ENCODE measurements at regions not wholly inside any gene's neighbourhood (a gene's known extent, or its start where the extent isn't known, plus 50 kb on each side); places are given as distances from the start of the nearest gene placed in this dataset.
"Not testable (repeated sequence)": the region's sequence is repeated elsewhere in the genome, so short reads cannot be mapped to it uniquely, and the experiment has no call there.

GRCh38 chr3:40938591-40938990 is 260.7 kb upstream of the CTNNB1 start:
- Histone ChIP-seq H3K4me1 (peaks cover 9 to 21% (median 17%) of the 10 kb centered on the region in 4 donors), H3K4me3 (no peak overlapping the region), H3K36me3 (no peaks in the 10 kb centered on the region), H3K9me3 (no peaks in the 10 kb centered on the region), H3K27ac (replicated peaks in 1 of 4) (peak overlapping the region; percentile 48 to 68 (median 58)), H3K27me3 (no peaks in the 10 kb centered on the region)
- 72% methylated on average over 3 of the region's 3 CpGs for WGBS
- intact Hi-C loops (cut with DNase I), result no loop called here
- no peak for DNase-seq (ENCODE audit: extremely low spot score)
- TF ChIP-seq EP300 (IDR thresholded peaks at IDR 0.05) (no peak), CTCF (IDR thresholded peaks at IDR 0.05) (no peak), POLR2A (IDR thresholded peaks at IDR 0.05; ENCODE audit: low read depth) (no peak), POLR2AphosphoS5 (IDR thresholded peaks at IDR 0.05) (no peak)

- Histone ChIP-seq H3K27ac (replicated peaks in 1 of 4) (peak overlapping the region; percentile 48 to 68 (median 58)), H3K4me1 (peaks cover 9 to 21% (median 17%) of the 10 kb centered on the region in 4 donors), H3K36me3 (no peaks in the 10 kb centered on the region), H3K27me3 (no peaks in the 10 kb centered on the region), H3K9me3 (no peaks in the 10 kb centered on the region), H3K4me3 (no peak overlapping the region)
- intact Hi-C loops (cut with DNase I), result no loop called here
- WGBS, result 41% methylated on average over 4 of the region's 4 CpGs
- no peak for TF ChIP-seq POLR2A (IDR thresholded peaks at IDR 0.05; ENCODE audit: low read depth)
- TF ChIP-seq POLR2AphosphoS5 (IDR thresholded peaks at IDR 0.05), result peak in 1 of 2 donors; percentile 36
- TF ChIP-seq EP300 (IDR thresholded peaks at IDR 0.05), result peak; percentile 39
- no peak for TF ChIP-seq CTCF (IDR thresholded peaks at IDR 0.05)
- no peak for DNase-seq (ENCODE audit: extremely low spot score)
These were observed 260.1 kb upstream of the CTNNB1 start for GRCh38 chr3:40939030-40939740.

GRCh38 chr3:40939741-40940130 is 259.6 kb upstream of the CTNNB1 start:
- Histone ChIP-seq H3K27me3 (no peaks in the 10 kb centered on the region), H3K9me3 (no peaks in the 10 kb centered on the region), H3K4me1 (peaks cover 9 to 21% (median 17%) of the 10 kb centered on the region in 4 donors), H3K4me3 (no peak overlapping the region), H3K27ac (replicated peaks in 1 of 4) (peak overlapping the region; percentile 48 to 68 (median 58)), H3K36me3 (no peaks in the 10 kb centered on the region)
- no peak for TF ChIP-seq POLR2A (IDR thresholded peaks at IDR 0.05; ENCODE audit: low read depth)
- TF ChIP-seq CTCF (IDR thresholded peaks at IDR 0.05), result no peak
- peak in 1 of 2 donors; percentile 0 for TF ChIP-seq POLR2AphosphoS5 (IDR thresholded peaks at IDR 0.05)
- no peak for TF ChIP-seq EP300 (IDR thresholded peaks at IDR 0.05)
- DNase-seq (ENCODE audit: extremely low spot score), result no peak
- intact Hi-C loops (cut with DNase I), result no loop called here
- 41% methylated on average over 4 of the region's 4 CpGs for WGBS

GRCh38 chr3:40940651-40941050 is 258.7 kb upstream of the CTNNB1 start:
- DNase-seq (ENCODE audit: extremely low spot score), result no peak
- Histone ChIP-seq H3K36me3 (no peaks in the 10 kb centered on the region), H3K27ac (replicated peaks in 1 of 4) (no peak overlapping the region), H3K27me3 (no peaks in the 10 kb centered on the region), H3K4me3 (no peak overlapping the region), H3K4me1 (peaks cover 9 to 21% (median 17%) of the 10 kb centered on the region in 4 donors), H3K9me3 (no peaks in the 10 kb centered on the region)
- 81% methylated on average over 2 of the region's 2 CpGs for WGBS
- no peak for TF ChIP-seq CTCF (IDR thresholded peaks at IDR 0.05)
- TF ChIP-seq POLR2AphosphoS5 (IDR thresholded peaks at IDR 0.05), result no peak
- no peak for TF ChIP-seq EP300 (IDR thresholded peaks at IDR 0.05)
- no peak for TF ChIP-seq POLR2A (IDR thresholded peaks at IDR 0.05; ENCODE audit: low read depth)
- intact Hi-C loops (cut with DNase I), result no loop called here

- intact Hi-C loops (cut with DNase I); H3K4me1 ChIP-seq; DNase-seq (ENCODE audit: extremely low spot score); H3K9me3 ChIP-seq; H3K4me3 ChIP-seq; H3K36me3 ChIP-seq; H3K27me3 ChIP-seq; H3K27ac ChIP-seq (replicated peaks in 1 of 4): not testable (repeated sequence)
- 83% methylated on average over 3 of the region's 3 CpGs for WGBS
These were observed 252.3 kb upstream of the CTNNB1 start for GRCh38 chr3:40947022-40947421.

- intact Hi-C loops (cut with DNase I); H3K36me3 ChIP-seq; H3K4me3 ChIP-seq; H3K27ac ChIP-seq (replicated peaks in 1 of 4); H3K4me1 ChIP-seq; H3K27me3 ChIP-seq; DNase-seq (ENCODE audit: extremely low spot score); H3K9me3 ChIP-seq: not testable (repeated sequence)
- 70% methylated on average over 3 of the region's 3 CpGs for WGBS
These were observed 250.0 kb upstream of the CTNNB1 start for GRCh38 chr3:40949347-40949746.
